Caco-2 (cell line): ENCODE measurements at regions not wholly inside any gene's neighbourhood (a gene's known extent, or its start where the extent isn't known, plus 50 kb on each side); places are given as distances from the start of the nearest gene placed in this dataset.

ENCODE experiments used
- BruUV-seq: library from RNA; stranded (reverse); fragments of 400-500 nt; replicated peaks from 2 replicates; lab custom pipeline; 2021; lab: Mats Ljungman, UMichigan
- CTCF ChIA-PET: fragments of 300-600 bp; sonication (Branson Sonifier 250); formaldehyde crosslinking; loops from one replicate; lab custom pipeline; 2022; ENCODE audit warnings: antibody characterized with exemption; lab: Charles Lee
- POLR2A ChIA-PET: fragments of 300-600 bp; sonication (Branson Sonifier 250); formaldehyde crosslinking; loops from one replicate; lab custom pipeline; 2022; ENCODE audit warnings: antibody characterized with exemption; lab: Charles Lee
- DNase-seq, 2 experiments: peaks; one replicate each; pipeline versions ENCODE4 v3.0.0 to v3.0.0-alpha.2; 2020 to 2022
- H3K27me3 ChIP-seq: replicated peaks from 2 replicates; pipeline ENCODE4 v1.6.0; 2011; ENCODE audit warnings: low read length; ENCODE audit not compliant: control insufficient read depth, insufficient read depth
- H3K36me3 ChIP-seq: 2 replicates; pipeline ENCODE4 v1.5.1; 2011; ENCODE audit warnings: low read length; ENCODE audit not compliant: control insufficient read depth, insufficient read depth
- H3K4me1 ChIP-seq: fragments of 250-450 bp; sonication (Bioruptor Pico); 2 replicates; pipeline ENCODE4 v1.5.1; 2020; ENCODE audit warnings: mild to moderate bottlenecking
- H3K4me3 ChIP-seq: 2 replicates; pipeline ENCODE4 v1.5.1; 2011; ENCODE audit warnings: low read depth, mild to moderate bottlenecking, control low read depth, low read length
- H3K9me3 ChIP-seq: fragments of 250-450 bp; sonication (Bioruptor Pico); 2 replicates; pipeline ENCODE4 v1.5.1; 2020; ENCODE audit warnings: mild to moderate bottlenecking, moderate library complexity
- H3K27ac Mint-ChIP-seq: one replicate; pipeline ENCODE4 v1.8.0; 2022; ENCODE audit warnings: mixed read lengths; ENCODE audit not compliant: unreplicated experiment
- H3K27me3 Mint-ChIP-seq: one replicate; pipeline ENCODE4 v1.8.0; 2022; ENCODE audit warnings: mixed read lengths; ENCODE audit not compliant: insufficient read depth, unreplicated experiment
- H3K36me3 Mint-ChIP-seq: one replicate; pipeline ENCODE4 v1.8.0; 2022; ENCODE audit warnings: mild to moderate bottlenecking, mixed read lengths; ENCODE audit not compliant: insufficient read depth, unreplicated experiment
- H3K4me1 Mint-ChIP-seq: one replicate; pipeline ENCODE4 v1.8.0; 2022; ENCODE audit warnings: low read depth, mixed read lengths; ENCODE audit not compliant: unreplicated experiment
- H3K4me3 Mint-ChIP-seq: one replicate; pipeline ENCODE4 v1.8.0; 2022; ENCODE audit warnings: mild to moderate bottlenecking, moderate library complexity, mixed read lengths; ENCODE audit not compliant: unreplicated experiment
- H3K9me3 Mint-ChIP-seq: one replicate; pipeline ENCODE4 v1.8.0; 2022; ENCODE audit warnings: mixed read lengths; ENCODE audit not compliant: unreplicated experiment
- intact Hi-C: fragments of 100-400 bp; cut with micrococcal nuclease; formaldehyde crosslinking; loops from one replicate; pipeline ENCODE4 v1.10.0; 2022; ENCODE audit not compliant: unreplicated experiment
- TF ChIP-seq, protein P1 (sequence below), 2 experiments: fragments of 200-600 bp in 1 of 2; IDR thresholded peaks; 1 replicate in 1 of 2; 2 replicates in 1 of 2; pipeline versions ENCODE4 v1.5.1 to v1.8.0; 2011 to 2022; ENCODE audit warnings: antibody characterized with exemption in 1 of 2, control low read depth in 1 of 2, inconsistent platforms in 1 of 2, low read depth in 1 of 2, low read length in 1 of 2, mild to moderate bottlenecking in 1 of 2, moderate library complexity in 1 of 2; ENCODE audit not compliant: insufficient read depth in 1 of 2, severe bottlenecking in 1 of 2, unreplicated experiment in 1 of 2

DNA sequence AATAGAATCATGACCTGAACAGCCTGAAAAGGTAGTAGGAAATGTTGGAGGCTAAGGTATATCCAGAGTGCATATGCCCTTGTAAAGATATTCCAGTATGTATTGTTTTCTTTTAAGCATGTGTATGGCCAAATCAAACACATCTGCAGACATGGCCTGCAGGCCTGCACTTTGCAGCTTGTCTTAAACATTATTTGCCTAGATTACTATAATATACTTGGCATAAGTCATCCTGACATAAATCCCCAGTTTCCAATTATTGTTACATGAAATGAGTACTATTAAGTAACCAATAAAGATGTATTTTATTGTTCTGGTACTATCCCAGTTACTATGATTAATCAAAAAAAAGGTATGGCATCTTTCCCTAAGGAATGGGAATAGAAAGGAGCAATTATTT, 169.1 kb upstream of the PTBP2 start:
- Histone ChIP-seq H3K27me3 (no peaks in the 10 kb centered on the region), H3K4me3 (no peak overlapping the region), H3K4me1 (no peaks in the 10 kb centered on the region), H3K9me3 (no peaks in the 10 kb centered on the region), H3K36me3 (no peaks in the 10 kb centered on the region)
- Mint-ChIP-seq H3K36me3 (no peaks in the 10 kb centered on the region), H3K9me3 (no peaks in the 10 kb centered on the region), H3K4me3 (no peak overlapping the region), H3K27me3 (no peaks in the 10 kb centered on the region), H3K4me1 (no peaks in the 10 kb centered on the region), H3K27ac (no peak overlapping the region)
- no peak for DNase-seq
- intact Hi-C loops, result no loop called here
- TF ChIP-seq, protein P1, sequence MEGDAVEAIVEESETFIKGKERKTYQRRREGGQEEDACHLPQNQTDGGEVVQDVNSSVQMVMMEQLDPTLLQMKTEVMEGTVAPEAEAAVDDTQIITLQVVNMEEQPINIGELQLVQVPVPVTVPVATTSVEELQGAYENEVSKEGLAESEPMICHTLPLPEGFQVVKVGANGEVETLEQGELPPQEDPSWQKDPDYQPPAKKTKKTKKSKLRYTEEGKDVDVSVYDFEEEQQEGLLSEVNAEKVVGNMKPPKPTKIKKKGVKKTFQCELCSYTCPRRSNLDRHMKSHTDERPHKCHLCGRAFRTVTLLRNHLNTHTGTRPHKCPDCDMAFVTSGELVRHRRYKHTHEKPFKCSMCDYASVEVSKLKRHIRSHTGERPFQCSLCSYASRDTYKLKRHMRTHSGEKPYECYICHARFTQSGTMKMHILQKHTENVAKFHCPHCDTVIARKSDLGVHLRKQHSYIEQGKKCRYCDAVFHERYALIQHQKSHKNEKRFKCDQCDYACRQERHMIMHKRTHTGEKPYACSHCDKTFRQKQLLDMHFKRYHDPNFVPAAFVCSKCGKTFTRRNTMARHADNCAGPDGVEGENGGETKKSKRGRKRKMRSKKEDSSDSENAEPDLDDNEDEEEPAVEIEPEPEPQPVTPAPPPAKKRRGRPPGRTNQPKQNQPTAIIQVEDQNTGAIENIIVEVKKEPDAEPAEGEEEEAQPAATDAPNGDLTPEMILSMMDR (IDR thresholded peaks at IDR 0.05; ENCODE audit: insufficient read depth in 1 of 2, low read depth in 1 of 2, low read length in 1 of 2, severe bottlenecking in 1 of 2, unreplicated experiment in 1 of 2), result no peak
- CTCF ChIA-PET, result no interaction called here
- BruUV-seq, result no TSS peak
- POLR2A ChIA-PET, result no interaction called here

DNA sequence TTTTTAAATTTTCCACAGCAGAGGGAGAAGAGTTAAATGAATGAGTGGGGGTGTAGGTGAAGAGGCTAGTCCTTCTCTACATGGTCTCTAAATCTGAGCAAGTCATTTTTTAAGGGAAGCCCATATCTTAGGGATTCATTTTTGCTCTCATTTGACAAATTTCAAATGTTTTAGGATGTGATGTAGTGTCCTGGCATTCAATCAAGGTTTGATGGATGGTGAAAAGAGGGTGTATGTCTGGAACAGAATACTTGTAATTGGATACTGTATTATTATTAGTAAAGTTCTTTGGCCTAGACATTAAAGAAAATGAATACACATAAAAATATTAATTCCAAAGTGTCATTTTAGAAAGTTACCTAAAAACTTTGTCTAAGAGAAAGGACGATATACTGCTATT, 167.8 kb upstream of the PTBP2 start:
- Mint-ChIP-seq H3K36me3 (no peaks in the 10 kb centered on the region), H3K9me3 (no peaks in the 10 kb centered on the region), H3K27ac (no peak overlapping the region), H3K4me3 (no peak overlapping the region), H3K27me3 (no peaks in the 10 kb centered on the region), H3K4me1 (no peaks in the 10 kb centered on the region)
- Histone ChIP-seq H3K9me3 (no peaks in the 10 kb centered on the region), H3K4me1 (no peaks in the 10 kb centered on the region), H3K36me3 (no peaks in the 10 kb centered on the region), H3K27me3 (no peaks in the 10 kb centered on the region), H3K4me3 (no peak overlapping the region)
- POLR2A ChIA-PET, result no interaction called here
- TF ChIP-seq, protein P1 (IDR thresholded peaks at IDR 0.05; ENCODE audit: insufficient read depth in 1 of 2, low read depth in 1 of 2, low read length in 1 of 2, severe bottlenecking in 1 of 2, unreplicated experiment in 1 of 2), result no peak
- intact Hi-C loops, result no loop called here
- BruUV-seq, result no TSS peak
- CTCF ChIA-PET, result no interaction called here
- DNase-seq, result no peak

DNA sequence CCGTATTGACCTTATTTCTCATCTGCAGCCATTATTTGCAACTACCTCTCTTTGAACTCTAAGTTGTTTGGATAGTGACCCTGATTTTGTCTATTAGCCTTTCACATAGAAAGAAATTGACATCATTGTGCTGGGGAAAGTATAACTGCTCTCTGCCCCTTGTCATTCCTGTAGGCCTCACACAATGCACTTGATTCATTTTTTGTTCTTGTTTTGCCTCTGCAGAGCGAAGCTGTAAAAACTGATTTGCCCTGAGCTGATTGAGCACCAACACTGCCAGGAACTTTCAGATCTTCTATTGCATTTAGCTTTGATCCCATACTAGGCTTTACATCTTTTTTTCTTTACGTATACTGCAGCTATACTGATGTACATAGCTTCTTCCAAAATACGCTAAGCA, 167.2 kb upstream of the PTBP2 start:
- H3K4me3 Mint-ChIP-seq, result no peak overlapping the region
- no peaks in the 10 kb centered on the region for H3K36me3 Mint-ChIP-seq
- Histone ChIP-seq H3K9me3 (no peaks in the 10 kb centered on the region), H3K4me1 (no peaks in the 10 kb centered on the region), H3K4me3 (no peak overlapping the region), H3K27me3 (no peaks in the 10 kb centered on the region), H3K36me3 (no peaks in the 10 kb centered on the region)
- intact Hi-C loops, result no loop called here
- DNase-seq, result no peak
- CTCF ChIA-PET, result no interaction called here
- TF ChIP-seq, protein P1 (IDR thresholded peaks at IDR 0.05; ENCODE audit: insufficient read depth in 1 of 2, low read depth in 1 of 2, low read length in 1 of 2, severe bottlenecking in 1 of 2, unreplicated experiment in 1 of 2), result no peak
- no peaks in the 10 kb centered on the region for H3K4me1 Mint-ChIP-seq
- no peak overlapping the region for H3K27ac Mint-ChIP-seq
- POLR2A ChIA-PET, result no interaction called here
- BruUV-seq, result no TSS peak
- H3K9me3 Mint-ChIP-seq, result no peaks in the 10 kb centered on the region
- H3K27me3 Mint-ChIP-seq, result no peaks in the 10 kb centered on the region
